GM12874 (cell line): ENCODE measurements at regions not wholly inside any gene's neighbourhood (a gene's known extent, or its start where the extent isn't known, plus 50 kb on each side); places are given as distances from the start of the nearest gene placed in this dataset.

Source experiments
- CTCF ChIP-seq: IDR thresholded peaks from 2 replicates; pipeline ENCODE4 v1.5.1; 2011; ENCODE audit warnings: low read depth, mild to moderate bottlenecking, control low read depth, low read length, moderate library complexity; ENCODE audit not compliant: insufficient read depth

GRCh38 chr6:84411060-84411629 lies 183.7 kb upstream of the CEP162 start:
- no peak for TF ChIP-seq CTCF

GRCh38 chr6:84409911-84410310 lies 182.5 kb upstream of the CEP162 start:
- no peak for TF ChIP-seq CTCF

- no peak for TF ChIP-seq CTCF
These were observed 180.6 kb upstream of the CEP162 start for GRCh38 chr6:84408028-84408427.

- TF ChIP-seq CTCF = no peak
These were observed 176.1 kb upstream of the CEP162 start for GRCh38 chr6:84403545-84403944.

GRCh38 chr6:84399003-84399402 lies 171.6 kb upstream of the CEP162 start:
- no peak for TF ChIP-seq CTCF

GRCh38 chr6:84392261-84392660 lies 164.8 kb upstream of the CEP162 start:
- no peak for TF ChIP-seq CTCF

- no peak for TF ChIP-seq CTCF
These were observed 163.4 kb upstream of the CEP162 start for GRCh38 chr6:84390851-84391250.
